Fibroblast of skin of abdomen (primary cell): ENCODE measurements at regions not wholly inside any gene's neighbourhood (a gene's known extent, or its start where the extent isn't known, plus 50 kb on each side); places are given as distances from the start of the nearest gene placed in this dataset.

Experiments used
- DNase-seq: peaks from one replicate; pipeline ENCODE4 v3.0.0-alpha.2; 2013

DNA sequence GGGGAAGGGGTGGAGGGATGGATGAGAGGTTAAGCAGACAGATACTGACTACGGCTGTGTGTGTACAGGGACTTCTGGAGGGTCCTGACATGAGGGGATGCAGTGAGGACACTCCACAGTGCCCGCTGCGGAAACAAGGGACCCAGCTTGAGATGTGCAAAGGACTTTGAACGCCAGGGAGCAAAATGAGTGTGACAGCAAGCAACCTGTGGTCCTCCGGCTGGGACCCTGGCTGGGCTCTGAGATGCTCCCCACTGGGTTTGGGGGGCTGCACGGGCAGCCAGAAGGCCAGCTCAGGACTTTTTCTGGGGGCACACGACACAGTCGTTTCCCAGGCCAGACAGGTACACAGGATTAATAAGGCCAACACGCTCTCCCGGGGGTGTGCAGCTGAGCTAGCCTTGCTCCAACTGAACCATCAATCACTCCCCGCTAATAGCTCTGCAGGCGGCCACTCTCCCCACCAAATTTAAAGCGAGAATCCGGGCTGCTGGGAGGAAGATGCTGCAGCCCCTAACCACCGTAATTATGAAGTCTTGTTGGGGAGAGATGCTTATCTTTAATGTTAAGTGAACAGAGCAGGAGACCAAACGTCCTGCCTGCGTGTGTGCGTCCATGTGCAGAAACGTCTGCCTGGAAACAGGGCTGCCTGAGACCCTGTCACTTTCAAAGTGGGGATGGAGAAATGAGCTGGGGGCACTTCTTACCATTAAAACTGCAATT, 51.6 kb upstream of the DLK1 start:
- DNase-seq = no peak

DNA sequence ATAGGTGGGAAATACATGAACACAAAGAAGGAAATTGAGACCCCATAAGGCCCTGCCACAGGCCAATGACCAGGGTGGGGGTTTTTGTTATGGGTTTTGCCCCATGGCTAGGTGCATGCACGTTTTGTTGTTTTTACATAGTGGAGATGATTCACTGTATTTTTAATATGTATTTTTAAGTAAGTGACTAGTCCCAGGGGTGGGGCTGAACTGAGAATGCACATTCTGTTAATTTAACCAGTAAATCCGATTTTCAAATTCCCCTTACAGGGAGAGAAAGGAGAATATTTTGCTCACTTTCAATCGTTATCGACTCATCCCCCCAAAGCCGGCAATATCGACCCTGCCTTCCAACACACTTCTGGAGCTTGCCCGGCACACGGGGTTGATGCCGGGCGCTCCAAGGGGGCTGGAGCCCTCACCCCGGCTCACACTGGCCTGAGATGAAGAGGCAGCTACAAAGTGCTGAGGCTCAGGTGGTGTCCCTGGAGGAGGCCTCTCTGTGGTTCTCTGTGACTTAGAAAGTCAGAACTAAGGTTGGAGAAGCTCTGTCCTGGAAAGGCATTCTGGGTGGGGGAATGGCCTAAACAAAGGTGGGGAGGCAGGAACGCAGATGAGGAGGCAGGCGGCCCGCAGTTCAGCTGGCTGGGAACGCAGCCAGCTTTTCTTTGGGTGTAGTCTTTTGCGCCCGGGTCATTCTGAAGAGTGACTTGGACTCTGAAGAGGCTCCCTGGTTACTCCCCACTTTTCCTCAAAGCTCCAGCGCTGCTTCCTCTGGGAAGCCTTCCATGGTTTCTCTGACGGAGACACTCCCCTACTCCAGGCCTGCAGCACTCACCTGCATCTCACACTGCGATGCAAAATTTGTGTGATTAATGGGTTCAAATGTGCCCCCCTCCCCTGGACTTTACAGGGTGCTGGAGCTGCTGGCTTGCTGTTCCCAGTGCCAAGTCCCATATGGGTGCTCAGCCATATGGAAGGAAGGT, 50.7 kb upstream of the DLK1 start:
- DNase-seq = no peak
